HepG2 (cell line): ENCODE measurements at regions not wholly inside any gene's neighbourhood (a gene's known extent, or its start where the extent isn't known, plus 50 kb on each side); places are given as distances from the start of the nearest gene placed in this dataset.

Source experiments
- ADNP ChIP-seq: sonication (generic); formaldehyde crosslinking; IDR thresholded peaks from 2 replicates; pipeline ENCODE4 v1.4.0; 2020; ENCODE audit warnings: missing genetic modification reagents
- ATF5 ChIP-seq: sonication (generic); formaldehyde crosslinking; IDR thresholded peaks from 2 replicates; pipeline ENCODE4 v1.4.0; 2020; ENCODE audit warnings: mild to moderate bottlenecking, low read depth, missing genetic modification reagents
- CEBPG ChIP-seq: IDR thresholded peaks from 2 replicates; pipeline ENCODE4 v1.6.1; 2016
- EHMT2 ChIP-seq: fragments of 200-600 bp; sonication (generic); IDR thresholded peaks from 2 replicates; pipeline ENCODE4 v1.7.0; 2017; ENCODE audit warnings: antibody characterized with exemption, low read depth, low read length, borderline replicate concordance
- FOXK1 ChIP-seq: sonication (generic); formaldehyde crosslinking; IDR thresholded peaks from 2 replicates; pipeline ENCODE4 v1.4.0; 2020; ENCODE audit warnings: low read depth, missing genetic modification reagents, borderline replicate concordance
- FOXK2 ChIP-seq: fragments of 450-650 bp; IDR thresholded peaks from 2 replicates; pipeline ENCODE4 v1.6.1; 2016
- GATAD1 ChIP-seq: IDR thresholded peaks from 2 replicates; pipeline ENCODE4 v1.6.1; 2016; ENCODE audit warnings: missing genetic modification reagents, missing compliant biosample characterization
- MYC ChIP-seq: sonication (generic); formaldehyde crosslinking; IDR thresholded peaks from 2 replicates; pipeline ENCODE4 v1.9.0; 2021; ENCODE audit warnings: missing genetic modification reagents, borderline replicate concordance
- NCOR1 ChIP-seq: fragments of 200-600 bp; sonication (generic); IDR thresholded peaks from 2 replicates; pipeline ENCODE4 v1.7.0; 2017; ENCODE audit warnings: antibody characterized with exemption, low read length, borderline replicate concordance
- NFYB ChIP-seq: sonication (generic); formaldehyde crosslinking; IDR thresholded peaks from 2 replicates; pipeline ENCODE4 v1.4.0; 2020; ENCODE audit warnings: missing genetic modification reagents
- PLRG1 ChIP-seq: fragments of 450-650 bp; conservative IDR thresholded peaks from 2 replicates; pipeline ENCODE4 v1.6.1; 2016
- RBFOX2 ChIP-seq: fragments of 200-400 bp; formaldehyde crosslinking; IDR thresholded peaks from 2 replicates; pipeline ENCODE4 v1.6.1; 2017; ENCODE audit warnings: low read depth, mild to moderate bottlenecking, low read length
- RORA ChIP-seq: sonication (generic); formaldehyde crosslinking; IDR thresholded peaks from 2 replicates; pipeline ENCODE4 v1.5.0; 2020; ENCODE audit warnings: mild to moderate bottlenecking, missing genetic modification reagents, moderate library complexity
- ZNF121 ChIP-seq: sonication (generic); formaldehyde crosslinking; IDR thresholded peaks from 2 replicates; pipeline ENCODE4 v1.5.0; 2020; ENCODE audit warnings: mild to moderate bottlenecking, missing genetic modification reagents
- ZNF207 ChIP-seq: fragments of 450-650 bp; IDR thresholded peaks from 2 replicates; pipeline ENCODE4 v1.6.1; 2016; ENCODE audit warnings: antibody characterized with exemption, borderline replicate concordance
- ZNF414 ChIP-seq: sonication (generic); formaldehyde crosslinking; IDR thresholded peaks from 2 replicates; pipeline ENCODE4 v1.5.0; 2020; ENCODE audit warnings: missing genetic modification reagents
- ZNF781 ChIP-seq: sonication (generic); formaldehyde crosslinking; IDR thresholded peaks from 2 replicates; pipeline ENCODE4 v1.5.1; 2020; ENCODE audit warnings: borderline replicate concordance, mild to moderate bottlenecking, missing genetic modification reagents; ENCODE audit errors: not compliant biosample characterization
- ZNF850 ChIP-seq: sonication (generic); formaldehyde crosslinking; conservative IDR thresholded peaks from 2 replicates; pipeline ENCODE4 v1.9.0; 2021; ENCODE audit warnings: mild to moderate bottlenecking, missing genetic modification reagents
- ZSCAN25 ChIP-seq: sonication (generic); formaldehyde crosslinking; IDR thresholded peaks from 2 replicates; pipeline ENCODE4 v1.8.0; 2022; ENCODE audit warnings: mild to moderate bottlenecking, missing genetic modification reagents
- TF ChIP-seq, protein P1 (sequence below): sonication (generic); formaldehyde crosslinking; IDR thresholded peaks from 2 replicates; pipeline ENCODE4 v1.8.1; 2023; ENCODE audit warnings: mild to moderate bottlenecking, missing genetic modification reagents
- TF ChIP-seq, protein P2 (sequence below), 2 experiments: sonication (generic) in 1 of 2; formaldehyde crosslinking in 1 of 2; IDR thresholded peaks; 2 replicates each; pipeline versions ENCODE4 v1.5.1 to v1.6.1; 2011 to 2020; ENCODE audit warnings: borderline replicate concordance in 1 of 2, low read depth in 1 of 2, low read length in 1 of 2, mild to moderate bottlenecking in 1 of 2, missing genetic modification reagents in 1 of 2, moderate library complexity in 1 of 2
- TF ChIP-seq, protein P3 (sequence below): IDR thresholded peaks from 2 replicates; pipeline ENCODE4 v1.6.1; 2012; ENCODE audit warnings: low read depth, low read length, improper control_type of control experiment
- TF ChIP-seq, protein P4 (sequence below): sonication (generic); formaldehyde crosslinking; IDR thresholded peaks from 2 replicates; pipeline ENCODE4 v1.8.1; 2022; ENCODE audit warnings: mild to moderate bottlenecking, missing genetic modification reagents

GRCh38 chr2:45274250-45274926, 265.1 kb upstream of the SIX2 start (continued):
- TF ChIP-seq, protein P1, sequence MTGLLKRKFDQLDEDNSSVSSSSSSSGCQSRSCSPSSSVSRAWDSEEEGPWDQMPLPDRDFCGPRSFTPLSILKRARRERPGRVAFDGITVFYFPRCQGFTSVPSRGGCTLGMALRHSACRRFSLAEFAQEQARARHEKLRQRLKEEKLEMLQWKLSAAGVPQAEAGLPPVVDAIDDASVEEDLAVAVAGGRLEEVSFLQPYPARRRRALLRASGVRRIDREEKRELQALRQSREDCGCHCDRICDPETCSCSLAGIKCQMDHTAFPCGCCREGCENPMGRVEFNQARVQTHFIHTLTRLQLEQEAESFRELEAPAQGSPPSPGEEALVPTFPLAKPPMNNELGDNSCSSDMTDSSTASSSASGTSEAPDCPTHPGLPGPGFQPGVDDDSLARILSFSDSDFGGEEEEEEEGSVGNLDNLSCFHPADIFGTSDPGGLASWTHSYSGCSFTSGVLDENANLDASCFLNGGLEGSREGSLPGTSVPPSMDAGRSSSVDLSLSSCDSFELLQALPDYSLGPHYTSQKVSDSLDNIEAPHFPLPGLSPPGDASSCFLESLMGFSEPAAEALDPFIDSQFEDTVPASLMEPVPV: no peak
- peak; percentile 63; the same call in 1 of the 2 replicates for TF ChIP-seq FOXK2
- TF ChIP-seq ZNF121 (CRISPR knock-in tag): no peak
- TF ChIP-seq CEBPG (CRISPR knock-in tag): peak; percentile 77
- peak; percentile 67 for TF ChIP-seq NCOR1
- TF ChIP-seq RORA (CRISPR knock-in tag): no peak
- TF ChIP-seq, protein P2, sequence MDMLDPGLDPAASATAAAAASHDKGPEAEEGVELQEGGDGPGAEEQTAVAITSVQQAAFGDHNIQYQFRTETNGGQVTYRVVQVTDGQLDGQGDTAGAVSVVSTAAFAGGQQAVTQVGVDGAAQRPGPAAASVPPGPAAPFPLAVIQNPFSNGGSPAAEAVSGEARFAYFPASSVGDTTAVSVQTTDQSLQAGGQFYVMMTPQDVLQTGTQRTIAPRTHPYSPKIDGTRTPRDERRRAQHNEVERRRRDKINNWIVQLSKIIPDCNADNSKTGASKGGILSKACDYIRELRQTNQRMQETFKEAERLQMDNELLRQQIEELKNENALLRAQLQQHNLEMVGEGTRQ (IDR thresholded peaks at IDR 0.05; ENCODE audit: low read depth, low read length): no peak
- TF ChIP-seq, protein P2 (CRISPR knock-in tag; IDR thresholded peaks at IDR 0.05; ENCODE audit: borderline replicate concordance): no peak
- TF ChIP-seq ZNF414 (CRISPR knock-in tag): peak; percentile 98
- no peak for TF ChIP-seq ATF5 (CRISPR knock-in tag)
- peak; percentile 42 for TF ChIP-seq ZNF781 (CRISPR knock-in tag)
- TF ChIP-seq EHMT2: no peak
- TF ChIP-seq GATAD1 (CRISPR knock-in tag): peak; percentile 72
- no peak for TF ChIP-seq ZNF850 (CRISPR knock-in tag)
- no peak for TF ChIP-seq NFYB (CRISPR knock-in tag)
- no peak for TF ChIP-seq PLRG1
- no peak for TF ChIP-seq ADNP (CRISPR knock-in tag)
- TF ChIP-seq, protein P3, sequence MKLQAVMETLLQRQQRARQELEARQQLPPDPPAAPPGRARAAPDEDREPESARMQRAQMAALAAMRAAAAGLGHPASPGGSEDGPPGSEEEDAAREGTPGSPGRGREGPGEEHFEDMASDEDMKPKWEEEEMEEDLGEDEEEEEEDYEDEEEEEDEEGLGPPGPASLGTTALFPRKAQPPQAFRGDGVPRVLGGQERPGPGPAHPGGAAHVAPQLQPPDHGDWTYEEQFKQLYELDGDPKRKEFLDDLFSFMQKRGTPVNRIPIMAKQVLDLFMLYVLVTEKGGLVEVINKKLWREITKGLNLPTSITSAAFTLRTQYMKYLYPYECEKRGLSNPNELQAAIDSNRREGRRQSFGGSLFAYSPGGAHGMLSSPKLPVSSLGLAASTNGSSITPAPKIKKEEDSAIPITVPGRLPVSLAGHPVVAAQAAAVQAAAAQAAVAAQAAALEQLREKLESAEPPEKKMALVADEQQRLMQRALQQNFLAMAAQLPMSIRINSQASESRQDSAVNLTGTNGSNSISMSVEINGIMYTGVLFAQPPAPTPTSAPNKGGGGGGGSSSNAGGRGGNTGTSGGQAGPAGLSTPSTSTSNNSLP: peak; percentile 84
- TF ChIP-seq FOXK1: peak; percentile 86; the same call in 1 of the 2 replicates
- TF ChIP-seq ZNF207: no peak
- TF ChIP-seq ZSCAN25 (CRISPR knock-in tag): peak; percentile 90
- TF ChIP-seq, protein P4, sequence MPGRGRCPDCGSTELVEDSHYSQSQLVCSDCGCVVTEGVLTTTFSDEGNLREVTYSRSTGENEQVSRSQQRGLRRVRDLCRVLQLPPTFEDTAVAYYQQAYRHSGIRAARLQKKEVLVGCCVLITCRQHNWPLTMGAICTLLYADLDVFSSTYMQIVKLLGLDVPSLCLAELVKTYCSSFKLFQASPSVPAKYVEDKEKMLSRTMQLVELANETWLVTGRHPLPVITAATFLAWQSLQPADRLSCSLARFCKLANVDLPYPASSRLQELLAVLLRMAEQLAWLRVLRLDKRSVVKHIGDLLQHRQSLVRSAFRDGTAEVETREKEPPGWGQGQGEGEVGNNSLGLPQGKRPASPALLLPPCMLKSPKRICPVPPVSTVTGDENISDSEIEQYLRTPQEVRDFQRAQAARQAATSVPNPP: no peak
- peak; percentile 84 for TF ChIP-seq MYC
- no peak; the same call in 1 of the 2 replicates for TF ChIP-seq RBFOX2
